SK-N-SH (cell line): ENCODE measurements at regions not wholly inside any gene's neighbourhood (a gene's known extent, or its start where the extent isn't known, plus 50 kb on each side); places are given as distances from the start of the nearest gene placed in this dataset.
A peak's percentile ranks its signal among the peaks of the same experiment; 100 is the strongest.

Source experiments
- CTCF ChIA-PET: fragments of 300-600, 350-600 bp; formaldehyde crosslinking; extraction: SDS; loops from one replicate; lab custom pipeline; 2021; lab: Yijun Ruan, JAX
- POLR2A ChIA-PET: fragments of 350-600 bp; sonication (Branson Sonifier 250); formaldehyde crosslinking; extraction: SDS; loops from one replicate; lab custom pipeline; 2020; ENCODE audit warnings: antibody characterized with exemption, inconsistent platforms; lab: Yijun Ruan, JAX
- DNase-seq: peaks from one replicate; pipeline ENCODE4 v3.0.0; 2012
- H2AFZ ChIP-seq: fragments of 200-600 bp; sonication (generic); 2 replicates; pipeline ENCODE4 v1.8.1; 2016; ENCODE audit warnings: antibody characterized with exemption, mild to moderate bottlenecking, low read depth
- H3F3A ChIP-seq: fragments of 200-600 bp; sonication (generic); replicated peaks from 2 replicates; pipeline ENCODE3; 2016; ENCODE audit warnings: antibody characterized with exemption, mild to moderate bottlenecking; ENCODE audit not compliant: insufficient read depth
- H3K27ac ChIP-seq, 2 experiments: fragments of 200-500 bp in 1 of 2; fragments of 200-600 bp in 1 of 2; sonication (Bioruptor generic) in 1 of 2; sonication (generic), shearing (Covaris generic) in 1 of 2; 2 replicates each; pipeline versions ENCODE4 v1.5.1 to v1.6.1; 2014 to 2016; ENCODE audit warnings: low read depth in 2 of 2, inconsistent platforms in 1 of 2, low read length in 1 of 2, mild to moderate bottlenecking in 1 of 2, mixed read lengths in 1 of 2
- H3K27me3 ChIP-seq: fragments of 200-600 bp; sonication (generic), shearing (Covaris generic); 2 replicates; pipeline ENCODE4 v1.6.1; 2016; ENCODE audit warnings: mixed run types; ENCODE audit not compliant: insufficient read depth
- H3K36me3 ChIP-seq, 2 experiments: fragments of 200-500 bp in 1 of 2; fragments of 200-600 bp in 1 of 2; sonication (Bioruptor generic) in 1 of 2; sonication (generic) in 1 of 2; replicated peaks in 1 of 2; 2 replicates each; pipeline versions ENCODE3 to v1.5.1; 2014 to 2016; ENCODE audit warnings: low read length in 1 of 2, mild to moderate bottlenecking in 1 of 2; ENCODE audit not compliant: insufficient read depth in 2 of 2, control insufficient read depth in 1 of 2
- H3K4me1 ChIP-seq, 2 experiments: fragments of 200-500 bp in 1 of 2; fragments of 200-600 bp in 1 of 2; sonication (Bioruptor generic) in 1 of 2; sonication (generic), shearing (Covaris generic) in 1 of 2; 2 replicates each; pipeline versions ENCODE4 v1.5.1 to v1.6.1; 2014 to 2016; ENCODE audit warnings: low read depth in 1 of 2, low read length in 1 of 2, mixed run types in 1 of 2; ENCODE audit not compliant: insufficient read depth in 2 of 2, control insufficient read depth in 1 of 2
- H3K4me2 ChIP-seq: fragments of 200-600 bp; sonication (generic), shearing (Covaris generic); 2 replicates; pipeline ENCODE4 v1.6.1; 2017; ENCODE audit warnings: mixed run types
- H3K4me3 ChIP-seq, 2 experiments: fragments of 200-500 bp in 1 of 2; fragments of 200-600 bp in 1 of 2; sonication (Bioruptor generic) in 1 of 2; sonication (generic), shearing (Covaris generic) in 1 of 2; 2 replicates each; pipeline versions ENCODE4 v1.5.1 to v1.8.1; 2014 to 2016; ENCODE audit warnings: low read depth in 2 of 2, inconsistent platforms in 1 of 2, low read length in 1 of 2, mild to moderate bottlenecking in 1 of 2, mixed read lengths in 1 of 2, moderate library complexity in 1 of 2
- H3K79me2 ChIP-seq: fragments of 200-600 bp; sonication (generic); 2 replicates; pipeline ENCODE4 v1.8.1; 2017; ENCODE audit warnings: mild to moderate bottlenecking; ENCODE audit not compliant: insufficient read depth
- H3K9ac ChIP-seq: fragments of 200-600 bp; sonication (generic); 2 replicates; pipeline ENCODE4 v1.6.1; 2017; ENCODE audit warnings: mixed run types
- H3K9me2 ChIP-seq: fragments of 200-600 bp; sonication (generic); 2 replicates; pipeline ENCODE4 v1.6.1; 2017; ENCODE audit warnings: mixed run types
- H3K9me3 ChIP-seq: fragments of 200-600 bp; sonication (generic); 2 replicates; pipeline ENCODE4 v1.6.1; 2017; ENCODE audit warnings: mixed run types, mild to moderate bottlenecking, moderate library complexity
- H4K20me1 ChIP-seq: fragments of 200-600 bp; sonication (generic); 2 replicates; pipeline ENCODE4 v1.6.1; 2017; ENCODE audit warnings: mild to moderate bottlenecking, mixed run types; ENCODE audit not compliant: insufficient read depth
- CHD2 ChIP-seq: fragments of 150-350 bp; IDR thresholded peaks from 2 replicates; pipeline ENCODE4 v1.6.1; 2018; ENCODE audit warnings: low read length; ENCODE audit not compliant: partially characterized antibody
- ELF1 ChIP-seq: IDR thresholded peaks from 2 replicates; pipeline ENCODE4 v1.4.0; 2012
- EP300 ChIP-seq, 2 experiments: IDR thresholded peaks; 2 replicates each; pipeline versions ENCODE4 v1.4.0 to v1.6.1; 2012; ENCODE audit warnings: borderline replicate concordance in 1 of 2, low read depth in 1 of 2, low read length in 1 of 2
- EZH2phosphoT487 ChIP-seq: fragments of 200-600 bp; sonication (generic); IDR thresholded peaks from 2 replicates; pipeline ENCODE4 v1.6.1; 2017; ENCODE audit warnings: low read depth, mixed run types, mild to moderate bottlenecking, antibody characterized with exemption, moderate library complexity, borderline replicate concordance
- FOSL2 ChIP-seq: IDR thresholded peaks from 2 replicates; pipeline ENCODE4 v1.4.0; 2012; ENCODE audit warnings: low read depth, mild to moderate bottlenecking, moderate library complexity, borderline replicate concordance
- FOXJ3 ChIP-seq: sonication (generic); formaldehyde crosslinking; IDR thresholded peaks from 2 replicates; pipeline ENCODE4 v1.5.1; 2020; ENCODE audit warnings: mild to moderate bottlenecking, missing genetic modification reagents
- FOXM1 ChIP-seq: IDR thresholded peaks from 2 replicates; pipeline ENCODE4 v1.4.0; 2012; ENCODE audit warnings: low read depth, mild to moderate bottlenecking
- GABPA ChIP-seq: IDR thresholded peaks from 2 replicates; pipeline ENCODE4 v1.4.0; 2012; ENCODE audit warnings: low read depth, mild to moderate bottlenecking
- JUND ChIP-seq: IDR thresholded peaks from 2 replicates; pipeline ENCODE4 v1.4.0; 2012
- MEF2A ChIP-seq: IDR thresholded peaks from 2 replicates; pipeline ENCODE4 v1.4.0; 2012; ENCODE audit warnings: low read depth, borderline replicate concordance
- NFIC ChIP-seq: IDR thresholded peaks from 2 replicates; pipeline ENCODE4 v1.4.0; 2012; ENCODE audit warnings: borderline replicate concordance
- NRF1 ChIP-seq: IDR thresholded peaks from 2 replicates; pipeline ENCODE4 v1.6.1; 2012; ENCODE audit warnings: low read depth, mild to moderate bottlenecking, low read length
- POLR2AphosphoS5 ChIP-seq: IDR thresholded peaks from 2 replicates; pipeline ENCODE4 v1.6.1; 2012; ENCODE audit warnings: low read depth, low read length
- RAD21 ChIP-seq: IDR thresholded peaks from 2 replicates; pipeline ENCODE4 v1.6.1; 2012; ENCODE audit warnings: mild to moderate bottlenecking, low read length
- SIN3A ChIP-seq: IDR thresholded peaks from 2 replicates; pipeline ENCODE4 v1.6.1; 2012; ENCODE audit warnings: low read depth, mild to moderate bottlenecking, low read length, moderate library complexity, borderline replicate concordance
- SMC3 ChIP-seq: IDR thresholded peaks from 2 replicates; pipeline ENCODE4 v1.6.1; 2012; ENCODE audit warnings: low read depth, low read length, improper control_type of control experiment
- TCF12 ChIP-seq: IDR thresholded peaks from 2 replicates; pipeline ENCODE4 v1.4.0; 2012
- TEAD4 ChIP-seq: IDR thresholded peaks from 2 replicates; pipeline ENCODE4 v1.4.0; 2012; ENCODE audit warnings: mild to moderate bottlenecking, borderline replicate concordance; ENCODE audit not compliant: insufficient read depth
- YY1 ChIP-seq: IDR thresholded peaks from 2 replicates; pipeline ENCODE4 v1.4.0; 2012; ENCODE audit warnings: low read depth, mild to moderate bottlenecking
- WGBS: methylation state at CpG from one replicate; pipeline ENCODE4 v1.1.6; 2017; ENCODE audit warnings: low lambda C conversion rate; 5-methylcytosine and 5-hydroxymethylcytosine counted together
- TF ChIP-seq, protein P1 (sequence below): IDR thresholded peaks from 2 replicates; pipeline ENCODE4 v1.4.0; 2012; ENCODE audit warnings: low read depth, borderline replicate concordance
- TF ChIP-seq, protein P2 (sequence below): IDR thresholded peaks from 2 replicates; pipeline ENCODE4; 2012
- TF ChIP-seq, protein P3 (sequence below): IDR thresholded peaks from 2 replicates; pipeline ENCODE4 v1.4.0; 2012; ENCODE audit warnings: low read depth, borderline replicate concordance
- TF ChIP-seq, protein P4 (sequence below): fragments of 150-350 bp; IDR thresholded peaks from 2 replicates; pipeline ENCODE4 v1.6.1; 2017; ENCODE audit warnings: antibody characterized with exemption, low read length, low read depth, borderline replicate concordance

DNA sequence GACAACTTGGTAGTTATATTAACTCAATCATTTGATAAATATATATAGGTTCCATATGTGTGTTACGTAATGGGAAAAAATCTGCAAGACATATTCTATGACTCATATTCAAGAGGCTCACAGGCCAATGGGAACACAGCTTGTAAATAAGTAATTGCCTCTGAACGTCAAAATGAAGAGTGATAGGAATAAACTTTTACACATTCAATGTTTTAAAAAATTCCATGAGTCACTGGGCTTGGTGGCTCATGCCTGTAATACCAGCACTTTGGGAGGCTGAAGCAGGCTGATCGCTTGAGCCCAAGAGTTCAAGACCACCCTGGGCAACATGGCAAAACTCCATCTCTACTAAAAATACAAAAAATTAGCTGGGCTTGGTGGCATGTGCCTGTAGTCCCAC, 209.4 kb upstream of the MCHR2 start (continued):
- TF ChIP-seq, protein P1, sequence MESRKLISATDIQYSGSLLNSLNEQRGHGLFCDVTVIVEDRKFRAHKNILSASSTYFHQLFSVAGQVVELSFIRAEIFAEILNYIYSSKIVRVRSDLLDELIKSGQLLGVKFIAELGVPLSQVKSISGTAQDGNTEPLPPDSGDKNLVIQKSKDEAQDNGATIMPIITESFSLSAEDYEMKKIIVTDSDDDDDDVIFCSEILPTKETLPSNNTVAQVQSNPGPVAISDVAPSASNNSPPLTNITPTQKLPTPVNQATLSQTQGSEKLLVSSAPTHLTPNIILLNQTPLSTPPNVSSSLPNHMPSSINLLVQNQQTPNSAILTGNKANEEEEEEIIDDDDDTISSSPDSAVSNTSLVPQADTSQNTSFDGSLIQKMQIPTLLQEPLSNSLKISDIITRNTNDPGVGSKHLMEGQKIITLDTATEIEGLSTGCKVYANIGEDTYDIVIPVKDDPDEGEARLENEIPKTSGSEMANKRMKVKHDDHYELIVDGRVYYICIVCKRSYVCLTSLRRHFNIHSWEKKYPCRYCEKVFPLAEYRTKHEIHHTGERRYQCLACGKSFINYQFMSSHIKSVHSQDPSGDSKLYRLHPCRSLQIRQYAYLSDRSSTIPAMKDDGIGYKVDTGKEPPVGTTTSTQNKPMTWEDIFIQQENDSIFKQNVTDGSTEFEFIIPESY: 0 out of 2 replicates have a peak, but pooled peaks have one; percentile 19
- TF ChIP-seq, protein P2, sequence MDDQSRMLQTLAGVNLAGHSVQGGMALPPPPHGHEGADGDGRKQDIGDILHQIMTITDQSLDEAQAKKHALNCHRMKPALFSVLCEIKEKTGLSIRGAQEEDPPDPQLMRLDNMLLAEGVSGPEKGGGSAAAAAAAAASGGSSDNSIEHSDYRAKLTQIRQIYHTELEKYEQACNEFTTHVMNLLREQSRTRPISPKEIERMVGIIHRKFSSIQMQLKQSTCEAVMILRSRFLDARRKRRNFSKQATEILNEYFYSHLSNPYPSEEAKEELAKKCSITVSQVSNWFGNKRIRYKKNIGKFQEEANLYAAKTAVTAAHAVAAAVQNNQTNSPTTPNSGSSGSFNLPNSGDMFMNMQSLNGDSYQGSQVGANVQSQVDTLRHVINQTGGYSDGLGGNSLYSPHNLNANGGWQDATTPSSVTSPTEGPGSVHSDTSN: peak; percentile 94
- TF ChIP-seq RAD21 (no peak), FOXM1 (0 out of 2 replicates have a peak, but pooled peaks have one; percentile 7), SIN3A (no peak)
- TF ChIP-seq, protein P3, sequence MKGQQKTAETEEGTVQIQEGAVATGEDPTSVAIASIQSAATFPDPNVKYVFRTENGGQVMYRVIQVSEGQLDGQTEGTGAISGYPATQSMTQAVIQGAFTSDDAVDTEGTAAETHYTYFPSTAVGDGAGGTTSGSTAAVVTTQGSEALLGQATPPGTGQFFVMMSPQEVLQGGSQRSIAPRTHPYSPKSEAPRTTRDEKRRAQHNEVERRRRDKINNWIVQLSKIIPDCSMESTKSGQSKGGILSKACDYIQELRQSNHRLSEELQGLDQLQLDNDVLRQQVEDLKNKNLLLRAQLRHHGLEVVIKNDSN: no peak

DNA sequence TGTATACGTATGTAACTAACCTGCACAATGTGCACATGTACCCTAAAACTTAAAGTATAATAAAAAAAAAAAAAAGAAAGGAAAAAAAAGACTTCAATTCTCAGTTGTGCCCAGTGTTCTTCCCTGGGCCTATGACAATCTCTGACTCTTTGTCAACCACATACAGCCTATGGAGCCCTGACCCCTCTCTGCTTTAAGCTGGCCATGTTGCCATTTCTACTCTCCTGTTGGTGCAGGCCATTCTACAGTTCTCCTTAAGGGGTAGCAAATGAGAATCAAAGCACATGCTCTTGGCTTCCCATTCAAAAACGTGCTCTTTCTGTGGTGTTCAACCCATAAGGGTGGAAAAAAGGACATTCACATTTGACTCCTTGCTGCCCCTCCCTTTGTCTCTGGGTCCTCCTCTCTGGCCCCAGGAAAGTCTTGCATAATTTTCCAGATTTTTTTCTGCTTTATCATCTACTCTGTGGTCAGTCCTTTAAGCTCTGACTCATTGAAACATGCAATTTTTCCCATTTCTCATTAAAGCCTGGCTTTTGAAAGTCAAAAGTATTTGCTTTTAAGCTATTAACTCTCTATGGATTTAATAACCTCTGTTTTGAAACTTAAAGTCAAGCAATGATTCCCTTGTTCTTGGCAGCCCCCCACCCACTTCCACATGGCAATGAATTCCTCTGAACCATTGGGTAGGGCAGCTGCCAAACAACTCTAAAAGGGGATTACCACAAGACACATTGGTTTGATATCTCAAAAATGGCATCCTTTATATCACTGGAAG, 208.6 kb upstream of the MCHR2 start:
- no peaks in the 10 kb centered on the region for H3K4me1 ChIP-seq
- no peaks in the 10 kb centered on the region for H3K9me2 ChIP-seq
- H3K4me2 ChIP-seq: peak overlapping the region; percentile 20; the same call in 1 of the 2 replicates
- H2AFZ ChIP-seq: no peak overlapping the region
- ChIA-PET CTCF (no interaction called here), POLR2A (no interaction called here)
- H3K9me3 ChIP-seq: no peaks in the 10 kb centered on the region
- peaks cover 14% of the 10 kb centered on the region for H3F3A ChIP-seq
- no peaks in the 10 kb centered on the region for H3K27me3 ChIP-seq
- no peaks in the 10 kb centered on the region for H3K36me3 ChIP-seq
- H3K27ac ChIP-seq: peak overlapping the region; percentile 58 to 100; a peak in 3 of 4 replicates
- no peaks in the 10 kb centered on the region for H4K20me1 ChIP-seq
- peak overlapping the region; percentile 77; the same call in 1 of the 2 replicates for H3K9ac ChIP-seq
- DNase-seq: no peak
- no peaks in the 10 kb centered on the region for H3K79me2 ChIP-seq
- WGBS: 48% methylated on average over 2 of the region's 2 CpGs
- H3K4me3 ChIP-seq: no peak overlapping the region
- TF ChIP-seq FOSL2 (peak; percentile 98), JUND (peak; percentile 96), NRF1 (no peak), TEAD4 (peak; percentile 90; the same call in 1 of the 2 replicates), POLR2AphosphoS5 (peak; percentile 67; the same call in 1 of the 2 replicates), YY1 (no peak), FOXM1 (peak; percentile 55; the same call in 1 of the 2 replicates), NFIC (peak; percentile 74; the same call in 1 of the 2 replicates), MEF2A (peak; percentile 35; the same call in 1 of the 2 replicates), CHD2 (no peak), FOXJ3 (CRISPR knock-in tag) (no peak), EP300 (IDR thresholded peaks at IDR 0.05; ENCODE audit: borderline replicate concordance in 1 of 2, low read depth in 1 of 2, low read length in 1 of 2) (peak; percentile 12 to 95; a peak in 2 of 4 replicates), ELF1 (no peak), GABPA (no peak), SMC3 (no peak), EZH2phosphoT487 (no peak), TCF12 (peak; percentile 90)
- TF ChIP-seq, protein P2: peak; percentile 82
- TF ChIP-seq, protein P4, sequence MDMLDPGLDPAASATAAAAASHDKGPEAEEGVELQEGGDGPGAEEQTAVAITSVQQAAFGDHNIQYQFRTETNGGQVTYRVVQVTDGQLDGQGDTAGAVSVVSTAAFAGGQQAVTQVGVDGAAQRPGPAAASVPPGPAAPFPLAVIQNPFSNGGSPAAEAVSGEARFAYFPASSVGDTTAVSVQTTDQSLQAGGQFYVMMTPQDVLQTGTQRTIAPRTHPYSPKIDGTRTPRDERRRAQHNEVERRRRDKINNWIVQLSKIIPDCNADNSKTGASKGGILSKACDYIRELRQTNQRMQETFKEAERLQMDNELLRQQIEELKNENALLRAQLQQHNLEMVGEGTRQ: no peak
- TF ChIP-seq, protein P1: peak; percentile 65; the same call in 1 of the 2 replicates
